ENCODE measurements at regions not wholly inside any gene's neighbourhood (a gene's known extent, or its start where the extent isn't known, plus 50 kb on each side); places are given as distances from the start of the nearest gene placed in this dataset.

GRCh38 chr1:164922585-164922984 lies 363.6 kb downstream of the PBX1 start (continued):
- TF ChIP-seq FLYWCH1 (CRISPR knock-in tag; IDR thresholded peaks at IDR 0.05) (no peak), SAFB2 (CRISPR knock-in tag; IDR thresholded peaks at IDR 0.05; ENCODE audit: borderline replicate concordance, low read depth) (no peak), SIX4 (CRISPR knock-in tag; IDR thresholded peaks at IDR 0.05) (no peak), ATAD3A (CRISPR knock-in tag; IDR thresholded peaks at IDR 0.05) (no peak)

GRCh38 chr1:164921493-164921892 lies 362.5 kb downstream of the PBX1 start:
- Histone ChIP-seq H3K4me1 (ENCODE audit: insufficient read depth, low read length) (no peaks in the 10 kb centered on the region), H3K4me3 (replicated peaks in 1 of 3; ENCODE audit: insufficient read depth in 1 of 3, low read depth in 2 of 3, low read length in 3 of 3) (no peak overlapping the region), H3K9me3 (ENCODE audit: low read length) (no peaks in the 10 kb centered on the region), H3K79me2 (ENCODE audit: insufficient read depth, low read length) (no peaks in the 10 kb centered on the region), H3K4me2 (ENCODE audit: low read depth, low read length) (no peak overlapping the region), H3K36me3 (replicated peaks in 1 of 2; ENCODE audit: control insufficient read depth in 1 of 2, insufficient read depth in 2 of 2, low read length in 2 of 2) (no peaks in the 10 kb centered on the region), H3K27me3 (ENCODE audit: control insufficient read depth in 1 of 2, insufficient read depth in 2 of 2, low read length in 2 of 2) (0 out of 5 replicates have a peak, but pooled peaks cover 0 to 5% of the 10 kb centered on the region in 2 experiments), H2AFZ (ENCODE audit: low read length) (no peak overlapping the region), H3K27ac (ENCODE audit: extremely low read length, insufficient read depth, low read length) (no peak overlapping the region), H3K9ac (ENCODE audit: insufficient read depth, low read depth, low read length) (no peak overlapping the region), H4K20me1 (ENCODE audit: insufficient read depth, low read length) (no peaks in the 10 kb centered on the region)
- DNase-seq (ENCODE audit: low spot score) = no peak
- intact Hi-C loops (cut with micrococcal nuclease; ENCODE audit: unreplicated experiment) = no loop called here
- ChIA-PET CTCF (ENCODE audit: low intra/inter-chr PET ratio, low total read pairs) (no interaction called here), POLR2A (no interaction called here)
- TF ChIP-seq ZFX (CRISPR knock-in tag; IDR thresholded peaks at IDR 0.05; ENCODE audit: low read depth) (no peak), ZNF142 (CRISPR knock-in tag; IDR thresholded peaks at IDR 0.05) (no peak)
- 24% methylated on average over 5 of the region's 5 CpGs for WGBS (ENCODE audit: low lambda C conversion rate)
- no peak for ATAC-seq
- in situ Hi-C loops (cut with HindIII; ENCODE audit: extremely low pct_ligation_motif_present, low pct_unique_long_range_greater_than_20kb) = no loop called here
- BruUV-seq (replicated peaks) = no TSS peak
- no peak for FAIRE-seq
